Fibroblast of gingiva (primary cell): ENCODE measurements at regions not wholly inside any gene's neighbourhood (a gene's known extent, or its start where the extent isn't known, plus 50 kb on each side); places are given as distances from the start of the nearest gene placed in this dataset.

Experiments
- DNase-seq: peaks from one replicate; pipeline ENCODE4 v3.0.0-alpha.2; 2011; ENCODE audit warnings: low read depth

- no peak for DNase-seq
Measured at GRCh38 chr5:9920697-9921096, 290.5 kb upstream of the TAS2R1 start.

GRCh38 chr5:9919306-9920030 is 289.3 kb upstream of the TAS2R1 start:
- DNase-seq, result peak; percentile 39

- DNase-seq, result no peak
Measured at GRCh38 chr5:9905661-9906060, 275.5 kb upstream of the TAS2R1 start.

- peak; percentile 34 for DNase-seq
Measured at GRCh38 chr5:9903801-9904200, 273.6 kb upstream of the TAS2R1 start.

GRCh38 chr5:9898319-9898718 is 268.2 kb upstream of the TAS2R1 start:
- DNase-seq, result peak; percentile 42

- DNase-seq, result no peak
Measured at GRCh38 chr5:9895302-9895645, 265.1 kb upstream of the TAS2R1 start.

GRCh38 chr5:9894571-9895301 is 264.6 kb upstream of the TAS2R1 start:
- DNase-seq, result no peak

GRCh38 chr5:9892696-9893095 is 262.5 kb upstream of the TAS2R1 start:
- no peak for DNase-seq

GRCh38 chr5:9889511-9889910 is 259.4 kb upstream of the TAS2R1 start:
- DNase-seq, result no peak

- DNase-seq, result peak; percentile 78
Measured at GRCh38 chr5:9888501-9888901, 258.4 kb upstream of the TAS2R1 start.

- no peak for DNase-seq
Measured at GRCh38 chr5:9885164-9885563, 255.0 kb upstream of the TAS2R1 start.

GRCh38 chr5:9878206-9878605 is 248.1 kb upstream of the TAS2R1 start:
- DNase-seq, result no peak

GRCh38 chr5:9877488-9877887 is 247.3 kb upstream of the TAS2R1 start:
- DNase-seq, result no peak

- DNase-seq, result no peak
Measured at GRCh38 chr5:9876451-9876850, 246.3 kb upstream of the TAS2R1 start.

- peak; percentile 55 for DNase-seq
Measured at GRCh38 chr5:9869616-9870288, 239.6 kb upstream of the TAS2R1 start.

GRCh38 chr5:9865574-9865973 is 235.4 kb upstream of the TAS2R1 start:
- no peak for DNase-seq

- no peak for DNase-seq
Measured at GRCh38 chr5:9864791-9865190, 234.6 kb upstream of the TAS2R1 start.

- no peak for DNase-seq
Measured at GRCh38 chr5:9863486-9863885, 233.3 kb upstream of the TAS2R1 start.

GRCh38 chr5:9861666-9862256 is 231.6 kb upstream of the TAS2R1 start:
- peak; percentile 75 for DNase-seq

- no peak for DNase-seq
Measured at GRCh38 chr5:9859808-9860207, 229.7 kb upstream of the TAS2R1 start.

GRCh38 chr5:9858043-9858442 is 227.9 kb upstream of the TAS2R1 start:
- DNase-seq, result no peak

GRCh38 chr5:9853309-9853708 is 223.2 kb upstream of the TAS2R1 start:
- DNase-seq, result no peak

GRCh38 chr5:9852671-9853070 is 222.5 kb upstream of the TAS2R1 start:
- DNase-seq, result no peak
